ENCODE measurements at regions not wholly inside any gene's neighbourhood (a gene's known extent, or its start where the extent isn't known, plus 50 kb on each side); places are given as distances from the start of the nearest gene placed in this dataset.

GRCh38 chr2:22360735-22361374 is 1024.1 kb upstream of the KLHL29 start:
- TF ChIP-seq CTCF (conservative IDR thresholded peaks at IDR 0.05; ENCODE audit: low read depth, low read length) (no peak), RCOR1 (IDR thresholded peaks at IDR 0.05; ENCODE audit: insufficient replicate concordance, low read length) (no peak), MXI1 (IDR thresholded peaks at IDR 0.05; ENCODE audit: borderline replicate concordance, low read depth, low read length) (no peak), POLR2A (IDR thresholded peaks at IDR 0.05; ENCODE audit: low read depth, low read length) (no peak), MAZ (IDR thresholded peaks at IDR 0.05; ENCODE audit: borderline replicate concordance, low read depth, low read length) (no peak)

Data from IMR-90 (cell line).